GM12872 (cell line): ENCODE measurements at regions not wholly inside any gene's neighbourhood (a gene's known extent, or its start where the extent isn't known, plus 50 kb on each side); places are given as distances from the start of the nearest gene placed in this dataset.

Experiments used
- CTCF ChIP-seq: IDR thresholded peaks from 3 replicates; pipeline ENCODE4 v1.5.1; 2011; ENCODE audit warnings: low read depth, mild to moderate bottlenecking, low read length, moderate library complexity; ENCODE audit not compliant: insufficient read depth

DNA sequence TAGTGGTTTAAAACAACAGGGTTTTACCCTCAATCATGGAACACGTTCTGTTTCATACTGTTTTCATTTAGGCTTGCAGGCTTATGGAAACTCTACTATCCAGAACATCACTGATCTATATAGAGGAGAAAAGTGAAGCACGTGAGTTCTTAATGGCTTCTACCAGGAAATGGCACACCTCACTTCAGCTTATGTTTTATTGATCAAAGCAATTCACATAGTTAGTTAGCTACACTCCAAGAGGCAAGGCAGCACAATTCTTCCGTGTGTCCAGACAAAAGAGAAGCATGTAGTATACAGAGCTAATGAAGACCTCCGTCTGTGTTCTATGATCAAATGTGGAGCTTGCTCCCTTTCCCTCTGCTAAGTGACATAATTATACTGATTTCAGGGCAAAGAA lies 353.3 kb upstream of the CD180 start:
- no peak for TF ChIP-seq CTCF

DNA sequence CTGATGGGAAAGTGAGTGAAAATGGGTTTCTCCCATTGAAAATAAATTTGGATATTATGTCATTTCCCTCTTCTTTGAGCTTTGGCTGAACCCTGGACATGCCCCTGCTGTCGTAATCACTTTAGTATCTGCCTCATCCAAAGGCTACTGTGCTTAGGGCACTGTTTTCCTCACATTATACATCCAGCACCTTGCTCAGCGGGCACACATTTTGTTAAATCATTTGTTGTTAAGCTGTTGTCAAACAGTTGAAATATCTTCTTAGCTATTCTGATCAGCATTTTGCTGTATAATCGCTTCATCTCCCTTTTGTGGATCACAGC lies 352.7 kb upstream of the CD180 start:
- no peak for TF ChIP-seq CTCF

GRCh38 chr5:67548520-67549295 lies 352.1 kb upstream of the CD180 start:
- TF ChIP-seq CTCF = no peak

- TF ChIP-seq CTCF = no peak
These were observed 351.1 kb upstream of the CD180 start for GRCh38 chr5:67547682-67548081.

- TF ChIP-seq CTCF = no peak
These were observed 347.2 kb upstream of the CD180 start for GRCh38 chr5:67543720-67544270.

- TF ChIP-seq CTCF = no peak
These were observed 345.9 kb upstream of the CD180 start for GRCh38 chr5:67542479-67542878.

DNA sequence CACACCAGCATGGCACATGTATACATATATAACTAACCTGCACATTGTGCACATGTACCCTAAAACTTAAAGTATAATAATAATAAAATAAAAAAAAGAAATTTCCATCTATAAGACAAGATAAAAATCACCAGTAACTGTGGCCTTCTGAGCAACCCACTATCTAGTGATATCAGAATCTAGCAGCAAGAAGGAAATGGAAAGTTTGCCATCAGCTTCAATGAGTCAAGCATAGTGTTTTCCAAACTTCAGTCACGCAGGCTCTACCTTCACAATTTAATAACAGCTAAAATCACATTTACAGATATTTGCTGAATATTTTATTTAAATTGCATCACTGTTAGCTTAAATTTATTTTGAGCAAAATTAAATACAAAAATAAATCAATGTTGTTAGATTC lies 345.3 kb upstream of the CD180 start:
- TF ChIP-seq CTCF = no peak
